Mesodermal cell (in vitro differentiated cells): ENCODE measurements at regions not wholly inside any gene's neighbourhood (a gene's known extent, or its start where the extent isn't known, plus 50 kb on each side); places are given as distances from the start of the nearest gene placed in this dataset.

Experiments used
- H3K27ac ChIP-seq: 2 replicates; pipeline ENCODE4 v1.7.0; 2013; ENCODE audit warnings: mild to moderate bottlenecking, low read depth, low read length, moderate library complexity; ENCODE audit not compliant: severe bottlenecking
- H3K36me3 ChIP-seq: 2 replicates; pipeline ENCODE4 v1.7.1; 2013; ENCODE audit warnings: mild to moderate bottlenecking, low read length, moderate library complexity; ENCODE audit not compliant: control insufficient read depth, insufficient read depth
- H3K4me1 ChIP-seq: one replicate; pipeline ENCODE4 v1.7.1; 2013; ENCODE audit warnings: mild to moderate bottlenecking, low read length; ENCODE audit not compliant: insufficient read depth, control insufficient read depth, poor library complexity, severe bottlenecking
- H3K4me3 ChIP-seq: 2 replicates; pipeline ENCODE4 v1.7.0; 2013; ENCODE audit warnings: low read length, control low read depth, mild to moderate bottlenecking; ENCODE audit not compliant: insufficient read depth, poor library complexity, severe bottlenecking; ENCODE audit errors: extremely low read depth
- H3K9me3 ChIP-seq: 2 replicates; pipeline ENCODE4 v1.7.1; 2013; ENCODE audit warnings: mild to moderate bottlenecking, low read length, moderate library complexity; ENCODE audit not compliant: control insufficient read depth
- WGBS, 2 experiments: methylation state at CpG; one replicate each; pipeline ENCODE4 v1.1.5; 2013; ENCODE audit warnings: missing lambda C conversion rate in 2 of 2; ENCODE audit not compliant: insufficient coverage in 2 of 2; 5-methylcytosine and 5-hydroxymethylcytosine counted together

DNA sequence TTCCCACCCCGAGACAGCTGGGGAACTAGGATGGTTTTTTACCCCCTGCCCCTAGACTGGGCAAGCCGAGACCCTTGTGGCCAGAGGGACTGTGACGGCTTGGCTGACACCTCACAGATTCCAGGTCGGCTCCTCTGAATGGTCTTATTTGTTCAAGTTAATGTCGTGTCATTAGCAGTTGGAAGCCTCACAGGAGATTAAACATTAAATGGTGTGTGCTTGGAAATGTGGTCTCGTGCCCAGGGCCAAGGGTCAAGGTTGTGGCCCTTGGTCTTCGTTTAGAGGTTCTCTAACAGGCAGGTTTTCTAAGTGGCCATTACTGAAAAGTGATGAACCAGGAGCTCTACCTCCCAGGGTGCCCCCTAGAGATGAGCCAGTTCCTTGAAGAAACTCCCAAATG lies 61.2 kb upstream of the RXRA start:
- Histone ChIP-seq H3K9me3 (no peaks in the 10 kb centered on the region), H3K27ac (no peak overlapping the region), H3K4me1 (no peaks in the 10 kb centered on the region), H3K36me3 (no peaks in the 10 kb centered on the region), H3K4me3 (no peak overlapping the region)
- WGBS, 2 experiments = 87 to 92% methylated on average over 7 of the region's 7 CpGs

DNA sequence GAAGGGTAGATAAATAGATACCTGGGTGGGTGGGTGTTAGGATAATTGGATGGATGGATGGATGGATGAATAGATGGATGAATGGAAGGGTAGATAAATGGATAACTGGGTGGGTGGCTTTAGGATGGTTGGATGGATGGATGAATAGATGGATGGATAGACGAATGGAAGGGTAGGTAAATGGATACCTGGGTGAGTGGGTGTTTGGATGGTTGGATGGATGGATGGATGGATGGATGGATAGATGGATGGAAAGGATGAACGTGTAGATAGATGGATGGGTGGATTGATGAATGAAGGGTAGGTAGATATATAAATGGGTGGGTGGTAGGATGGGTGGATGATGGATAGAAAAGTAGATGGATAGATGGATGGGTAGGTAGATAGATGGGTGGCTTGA lies 59.8 kb upstream of the RXRA start:
- no peaks in the 10 kb centered on the region for H3K4me1 ChIP-seq
- H3K27ac ChIP-seq = no peak overlapping the region
- no peak overlapping the region for H3K4me3 ChIP-seq
- H3K36me3 ChIP-seq = no peaks in the 10 kb centered on the region
- no peaks in the 10 kb centered on the region for H3K9me3 ChIP-seq
- WGBS, 2 experiments = 89 to 91% methylated on average over 2 of the region's 2 CpGs

GRCh38 chr9:134267305-134267880 lies 58.9 kb upstream of the RXRA start:
- no peak overlapping the region for H3K27ac ChIP-seq
- H3K4me1 ChIP-seq = no peaks in the 10 kb centered on the region
- no peaks in the 10 kb centered on the region for H3K36me3 ChIP-seq
- 73 to 75% methylated on average over 8 of the region's 11 CpGs for WGBS, 2 experiments
- H3K9me3 ChIP-seq = no peaks in the 10 kb centered on the region
- H3K4me3 ChIP-seq = no peak overlapping the region

DNA sequence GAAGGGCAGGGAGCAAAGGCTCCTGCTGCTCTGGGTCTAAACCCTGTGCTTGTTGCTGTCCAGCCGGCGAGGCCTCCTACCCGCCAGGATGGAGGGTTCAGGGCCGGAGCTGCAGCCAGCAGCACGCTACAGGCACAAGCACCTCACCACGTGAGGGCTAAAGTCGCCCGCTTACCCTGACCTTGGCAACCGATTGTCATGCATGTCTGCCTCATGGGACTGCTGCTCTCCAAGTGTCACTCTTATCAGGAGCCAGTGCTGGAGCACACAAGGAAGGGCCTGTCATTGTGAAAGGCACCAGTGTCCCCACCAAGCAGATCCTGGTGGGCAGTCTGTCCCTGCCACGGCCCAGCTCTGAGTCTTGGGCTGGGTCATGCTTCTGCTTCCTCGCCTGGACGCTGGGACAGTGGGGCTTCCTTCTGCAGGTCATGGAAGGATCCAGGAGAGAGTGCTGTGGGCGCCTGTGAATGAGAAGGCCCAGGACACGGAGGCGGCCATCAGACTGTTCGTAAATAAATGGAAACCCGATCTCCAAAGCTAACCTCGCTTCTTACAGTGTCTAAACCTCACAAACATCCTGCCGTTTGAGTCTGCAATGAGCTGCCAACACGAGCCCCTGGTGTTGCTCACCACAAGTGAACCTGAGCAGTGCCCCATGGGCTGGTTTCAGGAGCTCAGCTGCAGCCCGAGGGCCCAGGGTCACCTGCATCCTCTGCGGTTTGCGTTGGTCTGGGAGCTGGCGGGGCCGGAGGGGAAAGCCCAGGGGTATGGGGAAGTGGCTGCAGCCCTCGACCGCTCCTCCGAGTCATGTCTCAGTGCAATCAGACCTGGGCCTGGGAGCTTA lies 58.2 kb upstream of the RXRA start:
- WGBS, 2 experiments = 83 to 85% methylated on average over 27 to 28 of the region's 28 CpGs
- Histone ChIP-seq H3K9me3 (no peaks in the 10 kb centered on the region), H3K4me1 (no peaks in the 10 kb centered on the region), H3K27ac (no peak overlapping the region), H3K4me3 (no peak overlapping the region), H3K36me3 (no peaks in the 10 kb centered on the region)

GRCh38 chr9:134268747-134269146 lies 57.5 kb upstream of the RXRA start:
- H3K36me3 ChIP-seq = no peaks in the 10 kb centered on the region
- 94% methylated on average over 2 to 4 of the region's 6 CpGs for WGBS, 2 experiments
- no peak overlapping the region for H3K27ac ChIP-seq
- H3K9me3 ChIP-seq = no peaks in the 10 kb centered on the region
- H3K4me3 ChIP-seq = no peak overlapping the region
- H3K4me1 ChIP-seq = no peaks in the 10 kb centered on the region

GRCh38 chr9:134271338-134272301 lies 54.6 kb upstream of the RXRA start:
- Histone ChIP-seq H3K4me1 (peaks cover 2% of the 10 kb centered on the region), H3K9me3 (no peaks in the 10 kb centered on the region), H3K27ac (no peak overlapping the region), H3K4me3 (no peak overlapping the region), H3K36me3 (no peaks in the 10 kb centered on the region)
- 80 to 81% methylated on average over 22 to 23 of the region's 24 CpGs for WGBS, 2 experiments

- H3K36me3 ChIP-seq = no peaks in the 10 kb centered on the region
- H3K9me3 ChIP-seq = no peaks in the 10 kb centered on the region
- 80 to 83% methylated on average over 20 to 21 of the region's 21 CpGs for WGBS, 2 experiments
- H3K4me1 ChIP-seq = peaks cover 2% of the 10 kb centered on the region
- H3K4me3 ChIP-seq = no peak overlapping the region
- no peak overlapping the region for H3K27ac ChIP-seq
These were observed 53.8 kb upstream of the RXRA start for GRCh38 chr9:134272302-134273023.

DNA sequence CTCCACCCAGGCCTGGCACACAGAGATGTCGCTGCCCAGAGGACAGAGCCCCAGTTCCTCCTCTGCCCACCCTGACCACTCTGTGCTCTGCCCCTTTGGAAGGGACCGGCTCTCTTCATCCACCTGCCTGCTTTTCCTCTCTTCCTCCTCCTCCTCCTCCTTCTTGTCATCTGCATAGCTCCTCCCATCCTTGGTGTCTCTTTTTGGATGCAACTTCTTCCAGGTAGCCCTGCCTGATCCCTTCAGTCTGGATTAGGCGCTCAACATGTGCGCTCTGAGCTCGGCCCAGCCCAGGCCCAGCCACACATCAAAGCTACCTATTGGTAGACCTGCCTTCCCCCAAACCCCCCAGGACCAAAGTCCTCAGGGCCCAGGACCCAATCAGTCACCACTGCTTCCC lies 52.6 kb upstream of the RXRA start:
- WGBS, 2 experiments = 81 to 83% methylated on average over 4 of the region's 5 CpGs
- H3K4me3 ChIP-seq = no peak overlapping the region
- peaks cover 2% of the 10 kb centered on the region for H3K4me1 ChIP-seq
- H3K27ac ChIP-seq = no peak overlapping the region
- H3K9me3 ChIP-seq = no peaks in the 10 kb centered on the region
- no peaks in the 10 kb centered on the region for H3K36me3 ChIP-seq

DNA sequence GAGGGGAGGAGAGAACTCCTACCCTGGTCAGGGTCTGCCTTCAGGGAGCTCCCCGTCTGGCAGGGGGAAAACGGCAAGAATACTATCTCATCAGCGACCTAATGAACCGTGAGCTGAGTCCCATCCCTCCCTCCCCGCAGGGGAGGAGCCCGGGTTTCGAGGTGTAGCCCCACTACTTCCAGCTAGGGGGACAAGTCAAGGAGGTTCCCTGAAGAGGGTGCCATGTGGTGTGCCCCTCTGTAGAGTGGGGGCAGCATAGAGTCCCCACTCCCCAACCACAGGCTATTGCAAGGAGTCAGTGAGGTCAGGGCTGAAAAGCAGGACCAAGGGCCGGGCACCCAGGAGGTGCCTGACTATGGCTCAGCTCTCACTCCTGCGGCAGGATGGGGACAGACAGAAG lies 50.9 kb upstream of the RXRA start:
- H3K9me3 ChIP-seq = no peaks in the 10 kb centered on the region
- WGBS, 2 experiments = 71 to 84% methylated on average over 5 to 7 of the region's 9 CpGs

More for the DNA sequence above, 50.9 kb upstream of the RXRA start:
- Histone ChIP-seq H3K36me3 (no peaks in the 10 kb centered on the region), H3K4me1 (peaks cover 2% of the 10 kb centered on the region), H3K4me3 (no peak overlapping the region), H3K27ac (no peak overlapping the region)
